ENCODE measurements at regions not wholly inside any gene's neighbourhood (a gene's known extent, or its start where the extent isn't known, plus 50 kb on each side); places are given as distances from the start of the nearest gene placed in this dataset.

DNA sequence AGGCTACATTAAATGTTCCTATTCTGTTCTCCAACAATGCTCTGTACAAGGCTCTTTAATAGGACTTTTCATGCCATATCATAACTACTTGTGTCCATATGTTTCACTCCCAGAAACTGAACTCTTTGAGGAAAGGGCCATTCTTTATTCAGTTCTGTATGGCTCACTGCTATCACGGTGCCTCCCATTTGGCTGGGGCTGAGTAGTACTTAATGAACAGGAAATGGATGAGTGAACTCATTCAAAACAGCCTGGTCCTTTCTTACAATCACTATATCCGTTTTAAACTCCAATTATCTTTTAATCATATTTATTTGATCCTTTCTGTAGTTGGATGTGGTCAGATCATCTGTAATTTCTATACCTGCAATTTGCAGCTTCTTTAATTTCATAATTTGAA lies 410.6 kb downstream of the TBC1D4 start:
- H3K9me3 ChIP-seq: no peaks in the 10 kb centered on the region
- H3K4me3 ChIP-seq: no peak overlapping the region
- H3K36me3 ChIP-seq: no peaks in the 10 kb centered on the region
- no peaks in the 10 kb centered on the region for H3K27me3 ChIP-seq
- no peak overlapping the region for H3K27ac ChIP-seq (replicated peaks in 1 of 4)
- no peak for TF ChIP-seq POLR2A (IDR thresholded peaks at IDR 0.05; ENCODE audit: low read depth)
- TF ChIP-seq EP300 (IDR thresholded peaks at IDR 0.05): no peak
- TF ChIP-seq CTCF (IDR thresholded peaks at IDR 0.05): no peak
- no peak for TF ChIP-seq POLR2AphosphoS5 (IDR thresholded peaks at IDR 0.05)
- peaks cover 0 to 8% (median 2%) of the 10 kb centered on the region in 4 donors for H3K4me1 ChIP-seq
- 63% methylated on average over 2 of the region's 2 CpGs for WGBS
- no peak for DNase-seq (ENCODE audit: extremely low spot score)
- intact Hi-C loops (cut with DNase I): no loop called here

GRCh38 chr13:75061909-75062308 lies 420.1 kb downstream of the TBC1D4 start:
- intact Hi-C loops (cut with DNase I): no loop called here
- no peaks in the 10 kb centered on the region for H3K27me3 ChIP-seq
- no peak overlapping the region for H3K4me3 ChIP-seq
- TF ChIP-seq EP300 (IDR thresholded peaks at IDR 0.05) (no peak), CTCF (IDR thresholded peaks at IDR 0.05) (no peak), POLR2AphosphoS5 (IDR thresholded peaks at IDR 0.05) (no peak), POLR2A (IDR thresholded peaks at IDR 0.05; ENCODE audit: low read depth) (no peak)
- no peak for DNase-seq (ENCODE audit: extremely low spot score)
- H3K36me3 ChIP-seq: no peaks in the 10 kb centered on the region
- H3K4me1 ChIP-seq: no peaks in the 10 kb centered on the region
- H3K9me3 ChIP-seq: no peaks in the 10 kb centered on the region
- no peak overlapping the region for H3K27ac ChIP-seq (replicated peaks in 1 of 4)

GRCh38 chr13:75055296-75055695 lies 426.7 kb downstream of the TBC1D4 start:
- H3K27me3 ChIP-seq: no peaks in the 10 kb centered on the region

DNA sequence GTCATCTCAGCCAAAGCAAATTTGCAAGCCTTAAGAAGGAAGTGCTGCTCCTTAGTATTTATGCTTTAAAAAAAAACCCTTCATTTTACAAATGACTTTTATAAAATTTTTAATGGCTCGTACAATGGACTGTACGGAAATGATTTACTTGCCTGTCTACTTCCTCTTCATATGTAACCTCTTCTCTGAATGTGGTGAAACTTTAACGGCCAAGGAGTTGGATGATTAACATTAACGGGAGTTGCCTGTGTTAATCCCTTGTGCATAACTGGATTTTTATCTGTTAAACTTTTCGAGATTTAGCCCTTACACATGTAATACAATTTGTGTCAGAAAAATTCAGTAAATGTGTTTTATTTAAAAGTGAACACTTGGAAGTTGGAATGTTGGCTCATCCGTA lies 429.4 kb downstream of the TBC1D4 start:
- 84% methylated on average over 6 of the region's 6 CpGs for WGBS
- Histone ChIP-seq H3K9me3 (no peaks in the 10 kb centered on the region), H3K27me3 (no peaks in the 10 kb centered on the region), H3K36me3 (no peaks in the 10 kb centered on the region), H3K27ac (replicated peaks in 1 of 4) (no peak overlapping the region), H3K4me3 (no peak overlapping the region), H3K4me1 (no peaks in the 10 kb centered on the region)
- TF ChIP-seq POLR2AphosphoS5 (IDR thresholded peaks at IDR 0.05) (no peak), CTCF (IDR thresholded peaks at IDR 0.05) (no peak), POLR2A (IDR thresholded peaks at IDR 0.05; ENCODE audit: low read depth) (no peak), EP300 (IDR thresholded peaks at IDR 0.05) (no peak)
- intact Hi-C loops (cut with DNase I): no loop called here
- no peak for DNase-seq (ENCODE audit: extremely low spot score)

More at GRCh38 chr13:75055296-75055695, 426.7 kb downstream of the TBC1D4 start:
- no peak overlapping the region for H3K4me3 ChIP-seq
- intact Hi-C loops (cut with DNase I): no loop called here
- H3K4me1 ChIP-seq: no peaks in the 10 kb centered on the region
- H3K27ac ChIP-seq (replicated peaks in 1 of 4): no peak overlapping the region
- TF ChIP-seq EP300 (IDR thresholded peaks at IDR 0.05) (no peak), CTCF (IDR thresholded peaks at IDR 0.05) (no peak), POLR2A (IDR thresholded peaks at IDR 0.05; ENCODE audit: low read depth) (no peak), POLR2AphosphoS5 (IDR thresholded peaks at IDR 0.05) (no peak)
- no peak for DNase-seq (ENCODE audit: extremely low spot score)
- no peaks in the 10 kb centered on the region for H3K9me3 ChIP-seq
- H3K36me3 ChIP-seq: no peaks in the 10 kb centered on the region

DNA sequence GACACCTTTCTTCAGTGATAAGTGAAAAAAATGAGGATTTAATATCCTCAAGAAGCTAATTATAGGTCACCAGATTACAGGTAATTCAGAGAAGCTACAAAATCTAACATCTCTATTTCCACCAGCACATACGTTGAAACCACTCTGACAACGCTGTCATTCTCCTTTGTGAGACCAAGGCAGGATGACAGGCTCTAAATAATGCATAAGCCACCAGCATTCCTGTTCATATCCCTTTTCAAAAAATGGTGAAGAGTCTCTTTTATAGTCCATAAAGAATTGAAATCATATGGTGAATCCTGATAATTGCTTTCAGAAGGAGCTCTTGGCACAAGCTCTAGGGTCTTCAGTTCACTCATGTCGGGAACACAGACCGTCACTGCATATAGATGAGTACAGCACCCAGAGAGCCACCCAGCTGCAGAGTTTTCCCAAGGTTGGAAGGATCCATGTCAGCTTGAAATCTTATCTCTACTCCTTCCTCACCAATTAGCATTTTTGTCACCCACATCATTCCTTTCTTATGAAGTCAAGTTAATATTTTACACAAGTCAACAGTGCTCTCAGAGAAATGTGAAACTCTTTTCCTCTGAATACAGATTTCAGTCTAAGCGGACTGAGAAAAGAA lies 431.4 kb downstream of the TBC1D4 start:
- Histone ChIP-seq H3K27ac (replicated peaks in 1 of 4) (no peak overlapping the region), H3K9me3 (no peaks in the 10 kb centered on the region), H3K4me1 (no peaks in the 10 kb centered on the region), H3K4me3 (no peak overlapping the region), H3K36me3 (no peaks in the 10 kb centered on the region), H3K27me3 (no peaks in the 10 kb centered on the region)
- intact Hi-C loops (cut with DNase I): no loop called here
- no peak for TF ChIP-seq EP300 (IDR thresholded peaks at IDR 0.05)
- no peak for TF ChIP-seq CTCF (IDR thresholded peaks at IDR 0.05)
- no peak for TF ChIP-seq POLR2A (IDR thresholded peaks at IDR 0.05; ENCODE audit: low read depth)
- no peak for TF ChIP-seq POLR2AphosphoS5 (IDR thresholded peaks at IDR 0.05)
- no peak for DNase-seq (ENCODE audit: extremely low spot score)
- WGBS: 80% methylated on average over 5 of the region's 5 CpGs
